Ishikawa (cell line): ENCODE measurements at regions not wholly inside any gene's neighbourhood (a gene's known extent, or its start where the extent isn't known, plus 50 kb on each side); places are given as distances from the start of the nearest gene placed in this dataset.
A peak's percentile ranks its signal among the peaks of the same experiment; 100 is the strongest.

Experiments
- CEBPB ChIP-seq: IDR thresholded peaks from 2 replicates; pipeline ENCODE4 v1.6.1; 2012
- CREB1 ChIP-seq: IDR thresholded peaks from 2 replicates; pipeline ENCODE4 v1.6.1; 2012; ENCODE audit warnings: low read depth
- EGR1 ChIP-seq: IDR thresholded peaks from 2 replicates; pipeline ENCODE4 v1.6.1; 2012
- EP300 ChIP-seq: IDR thresholded peaks from 2 replicates; pipeline ENCODE4 v1.6.1; 2012; ENCODE audit warnings: borderline replicate concordance
- FOXM1 ChIP-seq: IDR thresholded peaks from 2 replicates; pipeline ENCODE4 v1.6.1; 2012; ENCODE audit warnings: low read depth, borderline replicate concordance
- NFIC ChIP-seq: IDR thresholded peaks from 2 replicates; pipeline ENCODE4 v1.6.1; 2012
- RAD21 ChIP-seq: IDR thresholded peaks from 2 replicates; pipeline ENCODE4 v1.6.1; 2012; ENCODE audit warnings: low read depth
- TAF1 ChIP-seq: IDR thresholded peaks from 2 replicates; pipeline ENCODE4 v1.6.1; 2012; ENCODE audit warnings: low read depth, mild to moderate bottlenecking
- TCF12 ChIP-seq: IDR thresholded peaks from 2 replicates; pipeline ENCODE4 v1.6.1; 2012; ENCODE audit warnings: low read depth
- TEAD4 ChIP-seq: IDR thresholded peaks from 2 replicates; pipeline ENCODE4 v1.6.1; 2012
- YY1 ChIP-seq: IDR thresholded peaks from 2 replicates; pipeline ENCODE4 v1.6.1; 2012; ENCODE audit warnings: low read depth
- ZBTB7A ChIP-seq: IDR thresholded peaks from 2 replicates; pipeline ENCODE4 v1.6.1; 2012; ENCODE audit warnings: low read depth
- TF ChIP-seq, protein P1 (sequence below): IDR thresholded peaks from 2 replicates; pipeline ENCODE4 v1.6.1; 2012
- TF ChIP-seq, protein P2 (sequence below): IDR thresholded peaks from 2 replicates; pipeline ENCODE4 v1.6.1; 2012; ENCODE audit warnings: low read depth, mild to moderate bottlenecking
- TF ChIP-seq, protein P3 (sequence below): IDR thresholded peaks from 2 replicates; pipeline ENCODE4 v1.6.1; 2012

GRCh38 chr11:59289356-59290181, 69.1 kb upstream of the OR5AN1 start:
- TF ChIP-seq NFIC = no peak
- no peak for TF ChIP-seq TEAD4
- TF ChIP-seq YY1 = no peak
- TF ChIP-seq RAD21 = no peak
- no peak for TF ChIP-seq CEBPB
- TF ChIP-seq, protein P1, sequence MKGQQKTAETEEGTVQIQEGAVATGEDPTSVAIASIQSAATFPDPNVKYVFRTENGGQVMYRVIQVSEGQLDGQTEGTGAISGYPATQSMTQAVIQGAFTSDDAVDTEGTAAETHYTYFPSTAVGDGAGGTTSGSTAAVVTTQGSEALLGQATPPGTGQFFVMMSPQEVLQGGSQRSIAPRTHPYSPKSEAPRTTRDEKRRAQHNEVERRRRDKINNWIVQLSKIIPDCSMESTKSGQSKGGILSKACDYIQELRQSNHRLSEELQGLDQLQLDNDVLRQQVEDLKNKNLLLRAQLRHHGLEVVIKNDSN = no peak
- TF ChIP-seq, protein P2, sequence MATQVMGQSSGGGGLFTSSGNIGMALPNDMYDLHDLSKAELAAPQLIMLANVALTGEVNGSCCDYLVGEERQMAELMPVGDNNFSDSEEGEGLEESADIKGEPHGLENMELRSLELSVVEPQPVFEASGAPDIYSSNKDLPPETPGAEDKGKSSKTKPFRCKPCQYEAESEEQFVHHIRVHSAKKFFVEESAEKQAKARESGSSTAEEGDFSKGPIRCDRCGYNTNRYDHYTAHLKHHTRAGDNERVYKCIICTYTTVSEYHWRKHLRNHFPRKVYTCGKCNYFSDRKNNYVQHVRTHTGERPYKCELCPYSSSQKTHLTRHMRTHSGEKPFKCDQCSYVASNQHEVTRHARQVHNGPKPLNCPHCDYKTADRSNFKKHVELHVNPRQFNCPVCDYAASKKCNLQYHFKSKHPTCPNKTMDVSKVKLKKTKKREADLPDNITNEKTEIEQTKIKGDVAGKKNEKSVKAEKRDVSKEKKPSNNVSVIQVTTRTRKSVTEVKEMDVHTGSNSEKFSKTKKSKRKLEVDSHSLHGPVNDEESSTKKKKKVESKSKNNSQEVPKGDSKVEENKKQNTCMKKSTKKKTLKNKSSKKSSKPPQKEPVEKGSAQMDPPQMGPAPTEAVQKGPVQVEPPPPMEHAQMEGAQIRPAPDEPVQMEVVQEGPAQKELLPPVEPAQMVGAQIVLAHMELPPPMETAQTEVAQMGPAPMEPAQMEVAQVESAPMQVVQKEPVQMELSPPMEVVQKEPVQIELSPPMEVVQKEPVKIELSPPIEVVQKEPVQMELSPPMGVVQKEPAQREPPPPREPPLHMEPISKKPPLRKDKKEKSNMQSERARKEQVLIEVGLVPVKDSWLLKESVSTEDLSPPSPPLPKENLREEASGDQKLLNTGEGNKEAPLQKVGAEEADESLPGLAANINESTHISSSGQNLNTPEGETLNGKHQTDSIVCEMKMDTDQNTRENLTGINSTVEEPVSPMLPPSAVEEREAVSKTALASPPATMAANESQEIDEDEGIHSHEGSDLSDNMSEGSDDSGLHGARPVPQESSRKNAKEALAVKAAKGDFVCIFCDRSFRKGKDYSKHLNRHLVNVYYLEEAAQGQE = no peak
- no peak for TF ChIP-seq FOXM1
- no peak for TF ChIP-seq CREB1
- TF ChIP-seq, protein P3, sequence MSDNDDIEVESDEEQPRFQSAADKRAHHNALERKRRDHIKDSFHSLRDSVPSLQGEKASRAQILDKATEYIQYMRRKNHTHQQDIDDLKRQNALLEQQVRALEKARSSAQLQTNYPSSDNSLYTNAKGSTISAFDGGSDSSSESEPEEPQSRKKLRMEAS = no peak
- no peak for TF ChIP-seq EP300
- TF ChIP-seq EGR1 = no peak
- TF ChIP-seq TCF12 = no peak
- no peak for TF ChIP-seq ZBTB7A
- no peak for TF ChIP-seq TAF1

DNA sequence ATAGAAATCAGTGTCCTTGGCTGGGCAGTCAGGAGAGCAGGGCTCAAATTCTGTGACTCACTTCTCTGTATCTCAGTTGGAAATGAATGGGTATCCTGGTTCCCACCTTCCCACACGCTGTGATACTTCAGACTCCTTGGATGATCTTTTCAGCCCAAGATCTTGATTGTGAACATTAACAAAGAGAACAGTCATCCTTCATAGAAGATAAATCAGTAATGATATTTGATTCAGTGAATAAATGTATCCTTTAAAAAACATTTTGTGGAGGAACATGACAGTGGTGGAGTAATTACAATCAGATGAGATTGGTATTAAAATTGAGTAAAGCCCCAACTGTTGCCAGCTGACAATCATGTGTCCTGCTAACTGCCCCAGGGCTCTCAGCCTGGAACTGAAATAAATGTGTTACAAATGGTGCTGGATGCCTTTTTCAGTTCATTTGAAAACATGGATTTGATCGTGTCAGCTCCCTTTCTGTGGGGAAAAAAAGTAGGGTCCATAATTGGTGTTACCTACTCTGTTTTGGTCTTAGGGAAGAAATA, 72.9 kb upstream of the OR5AN1 start:
- TF ChIP-seq TAF1 (no peak), ZBTB7A (no peak), RAD21 (no peak), EP300 (no peak), FOXM1 (no peak), TCF12 (no peak), EGR1 (no peak), TEAD4 (no peak), CREB1 (no peak), CEBPB (no peak), YY1 (no peak), NFIC (no peak)
- TF ChIP-seq, protein P1 = no peak
- TF ChIP-seq, protein P2 = no peak
- TF ChIP-seq, protein P3 = no peak

GRCh38 chr11:59284773-59285129, 72.0 kb upstream of the MPEG1 start:
- no peak for TF ChIP-seq TAF1

DNA sequence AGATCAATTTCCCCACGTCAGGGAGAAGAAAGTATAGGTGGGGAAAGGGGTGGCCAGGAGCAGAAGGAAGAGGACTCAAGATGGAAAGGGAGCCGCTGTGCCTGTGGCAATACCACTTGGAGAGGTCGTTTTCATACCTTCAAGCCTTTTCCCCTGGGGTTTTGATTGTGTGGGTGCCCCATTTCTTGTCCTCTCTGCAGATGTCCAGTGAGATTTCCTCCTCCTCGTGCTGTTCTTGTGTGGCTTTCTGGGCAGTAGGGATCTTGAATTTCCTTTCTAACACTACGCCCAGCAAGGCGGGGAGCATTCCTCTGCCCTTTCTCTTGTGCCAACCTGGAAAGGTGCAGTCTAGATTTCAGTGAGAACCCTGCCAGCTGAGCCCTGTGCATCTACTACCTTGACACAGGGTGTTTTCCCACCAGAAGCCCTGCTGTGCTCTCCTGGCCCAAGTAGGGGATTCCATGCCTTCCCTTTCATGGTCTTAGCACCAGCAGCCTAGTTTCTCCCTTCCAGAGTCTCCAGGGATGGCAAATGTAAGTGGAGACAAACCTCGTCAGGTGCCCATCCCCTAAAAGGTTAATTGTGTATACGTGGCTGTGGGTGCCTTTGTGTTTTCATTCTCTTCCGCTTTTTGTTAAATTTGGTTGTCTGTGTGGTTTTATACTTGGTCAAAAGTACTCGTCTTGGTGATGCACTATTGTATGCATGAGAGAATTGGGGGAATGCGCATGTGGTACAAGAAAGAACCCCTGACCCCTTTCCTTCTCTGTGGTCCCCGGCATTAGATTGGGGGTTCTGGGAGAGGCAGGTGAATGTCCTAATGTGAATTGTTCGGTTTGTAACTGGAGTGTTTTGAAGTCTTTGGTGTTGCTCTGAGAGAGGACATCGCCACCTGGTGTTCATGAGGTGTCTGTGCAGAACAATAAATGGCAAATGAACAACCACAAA, 71.4 kb upstream of the MPEG1 start:
- TF ChIP-seq FOXM1 (no peak), RAD21 (peak; percentile 59)

DNA sequence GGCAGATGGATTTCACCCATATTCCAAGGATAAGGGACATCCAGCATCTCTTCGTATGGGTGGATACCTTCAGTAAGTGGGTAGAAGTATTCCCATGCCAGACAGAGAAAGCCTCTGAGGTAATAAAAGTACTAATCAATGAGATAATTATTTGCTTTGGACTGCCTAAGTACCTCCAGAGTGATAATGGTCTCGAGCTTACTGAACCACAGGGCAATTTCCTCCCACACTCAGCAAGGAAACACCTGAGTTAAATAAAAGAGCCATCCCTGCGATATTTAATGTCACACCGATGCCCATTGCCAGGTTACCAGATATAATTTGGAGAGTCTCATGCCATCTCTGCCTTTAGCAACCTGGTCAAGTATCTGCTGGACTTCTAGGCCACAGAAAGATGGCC, 70.6 kb upstream of the MPEG1 start:
- TF ChIP-seq EP300 = no peak
- TF ChIP-seq TAF1 = no peak
- no peak for TF ChIP-seq FOXM1
- TF ChIP-seq NFIC = no peak
- TF ChIP-seq CREB1 = no peak
- TF ChIP-seq RAD21 = no peak
- TF ChIP-seq EGR1 = no peak
